ENCODE measurements at regions not wholly inside any gene's neighbourhood (a gene's known extent, or its start where the extent isn't known, plus 50 kb on each side); places are given as distances from the start of the nearest gene placed in this dataset.

- no peaks in the 10 kb centered on the region for H3K36me3 ChIP-seq (ENCODE audit: control insufficient read depth in 1 of 2, insufficient read depth in 2 of 2, low read depth in 1 of 2, low read length in 2 of 2)
- H2BK15ac ChIP-seq (ENCODE audit: low read depth, poor library complexity, severe bottlenecking), result no peak overlapping the region
- no peak overlapping the region for H2BK12ac ChIP-seq (ENCODE audit: low read length in 2 of 2)
- no peak overlapping the region for H2BK5ac ChIP-seq (ENCODE audit: low read depth, low read length, poor library complexity, severe bottlenecking)
- no peak overlapping the region for H3K4ac ChIP-seq (ENCODE audit: low read depth in 1 of 2, low read length in 2 of 2)
- no peak overlapping the region for H4K8ac ChIP-seq (ENCODE audit: low read length)
- H3K9ac ChIP-seq (ENCODE audit: low read length), result no peak overlapping the region
- H2AFZ ChIP-seq (ENCODE audit: low read depth, low read length), result no peak overlapping the region
- 75% methylated on average over 6 of the region's 6 CpGs for WGBS
- H2AK5ac ChIP-seq (ENCODE audit: low read length, severe bottlenecking), result no peak overlapping the region
- no peak overlapping the region for H2BK120ac ChIP-seq (ENCODE audit: low read depth, low read length)
- H3K18ac ChIP-seq (ENCODE audit: low read depth in 1 of 2, low read length in 2 of 2), result no peak overlapping the region
- no peak overlapping the region for H3K4me2 ChIP-seq (ENCODE audit: low read length, poor library complexity, severe bottlenecking)
- no peak overlapping the region for H3K4me3 ChIP-seq (ENCODE audit: insufficient read depth in 1 of 2, low read depth in 1 of 2, low read length in 2 of 2)
- no peaks in the 10 kb centered on the region for H3K9me3 ChIP-seq (ENCODE audit: control insufficient read depth, low read length)
- no peak for DNase-seq
- no peaks in the 10 kb centered on the region for H3K27me3 ChIP-seq (ENCODE audit: control insufficient read depth in 1 of 2, insufficient read depth in 1 of 2, low read length in 2 of 2)
- no peak overlapping the region for H3K27ac ChIP-seq (ENCODE audit: low read length, poor library complexity, severe bottlenecking)
- H4K91ac ChIP-seq (ENCODE audit: low read length), result no peak overlapping the region
- H3K79me1 ChIP-seq (replicated peaks; ENCODE audit: low read length, poor library complexity, severe bottlenecking), result no peaks in the 10 kb centered on the region
- no peak overlapping the region for H3K23ac ChIP-seq (ENCODE audit: low read length in 2 of 2)
- H3K14ac ChIP-seq (ENCODE audit: low read length in 2 of 2), result no peak overlapping the region
- H3K4me1 ChIP-seq (ENCODE audit: control insufficient read depth, insufficient read depth, low read depth, low read length), result no peaks in the 10 kb centered on the region
Observed at GRCh38 chr7:37531225-37531624, 82.6 kb upstream of the ELMO1 start.

GRCh38 chr7:37532636-37533035, 84.0 kb upstream of the ELMO1 start:
- no peak overlapping the region for H3K4ac ChIP-seq (ENCODE audit: low read depth in 1 of 2, low read length in 2 of 2)
- H4K8ac ChIP-seq (ENCODE audit: low read length), result no peak overlapping the region
- H2BK15ac ChIP-seq (ENCODE audit: low read depth, poor library complexity, severe bottlenecking), result no peak overlapping the region
- no peaks in the 10 kb centered on the region for H3K27me3 ChIP-seq (ENCODE audit: control insufficient read depth in 1 of 2, insufficient read depth in 1 of 2, low read length in 2 of 2)
- DNase-seq, result no peak
- peaks cover 2% of the 10 kb centered on the region for H3K4me1 ChIP-seq (ENCODE audit: control insufficient read depth, insufficient read depth, low read depth, low read length)
- no peak overlapping the region for H3K27ac ChIP-seq (ENCODE audit: low read length, poor library complexity, severe bottlenecking)
- no peak overlapping the region for H4K91ac ChIP-seq (ENCODE audit: low read length)
- H3K4me3 ChIP-seq (ENCODE audit: insufficient read depth in 1 of 2, low read depth in 1 of 2, low read length in 2 of 2), result no peak overlapping the region
- H3K4me2 ChIP-seq (ENCODE audit: low read length, poor library complexity, severe bottlenecking), result no peak overlapping the region
- H2BK120ac ChIP-seq (ENCODE audit: low read depth, low read length), result no peak overlapping the region
- H3K14ac ChIP-seq (ENCODE audit: low read length in 2 of 2), result no peak overlapping the region
- no peak overlapping the region for H3K23ac ChIP-seq (ENCODE audit: low read length in 2 of 2)
- H3K18ac ChIP-seq (ENCODE audit: low read depth in 1 of 2, low read length in 2 of 2), result no peak overlapping the region
- no peaks in the 10 kb centered on the region for H3K36me3 ChIP-seq (ENCODE audit: control insufficient read depth in 1 of 2, insufficient read depth in 2 of 2, low read depth in 1 of 2, low read length in 2 of 2)
- no peaks in the 10 kb centered on the region for H3K79me1 ChIP-seq (replicated peaks; ENCODE audit: low read length, poor library complexity, severe bottlenecking)
- H2AK5ac ChIP-seq (ENCODE audit: low read length, severe bottlenecking), result no peak overlapping the region
- H2BK5ac ChIP-seq (ENCODE audit: low read depth, low read length, poor library complexity, severe bottlenecking), result no peak overlapping the region
- no peak overlapping the region for H2BK12ac ChIP-seq (ENCODE audit: low read length in 2 of 2)
- H2AFZ ChIP-seq (ENCODE audit: low read depth, low read length), result no peak overlapping the region
- H3K9ac ChIP-seq (ENCODE audit: low read length), result no peak overlapping the region
- no CpG with 5 or more reads among the region's 3 CpGs for WGBS
- H3K9me3 ChIP-seq (ENCODE audit: control insufficient read depth, low read length), result no peaks in the 10 kb centered on the region

GRCh38 chr7:37534893-37535610, 86.4 kb upstream of the ELMO1 start:
- Histone ChIP-seq H3K4ac (ENCODE audit: low read depth in 1 of 2, low read length in 2 of 2) (no peak overlapping the region), H3K9ac (ENCODE audit: low read length) (no peak overlapping the region), H2AFZ (ENCODE audit: low read depth, low read length) (no peak overlapping the region), H3K79me1 (replicated peaks; ENCODE audit: low read length, poor library complexity, severe bottlenecking) (no peaks in the 10 kb centered on the region), H3K18ac (ENCODE audit: low read depth in 1 of 2, low read length in 2 of 2) (no peak overlapping the region), H3K4me2 (ENCODE audit: low read length, poor library complexity, severe bottlenecking) (no peak overlapping the region), H3K23ac (ENCODE audit: low read length in 2 of 2) (no peak overlapping the region), H2AK5ac (ENCODE audit: low read length, severe bottlenecking) (no peak overlapping the region), H2BK12ac (ENCODE audit: low read length in 2 of 2) (no peak overlapping the region), H4K8ac (ENCODE audit: low read length) (no peak overlapping the region), H2BK120ac (ENCODE audit: low read depth, low read length) (no peak overlapping the region), H3K14ac (ENCODE audit: low read length in 2 of 2) (no peak overlapping the region), H3K27ac (ENCODE audit: low read length, poor library complexity, severe bottlenecking) (no peak overlapping the region), H4K91ac (ENCODE audit: low read length) (no peak overlapping the region), H2BK15ac (ENCODE audit: low read depth, poor library complexity, severe bottlenecking) (no peak overlapping the region), H3K9me3 (ENCODE audit: control insufficient read depth, low read length) (no peaks in the 10 kb centered on the region), H3K4me3 (ENCODE audit: insufficient read depth in 1 of 2, low read depth in 1 of 2, low read length in 2 of 2) (no peak overlapping the region), H3K36me3 (ENCODE audit: control insufficient read depth in 1 of 2, insufficient read depth in 2 of 2, low read depth in 1 of 2, low read length in 2 of 2) (no peaks in the 10 kb centered on the region), H3K4me1 (ENCODE audit: control insufficient read depth, insufficient read depth, low read depth, low read length) (peaks cover 2% of the 10 kb centered on the region), H3K27me3 (ENCODE audit: control insufficient read depth in 1 of 2, insufficient read depth in 1 of 2, low read length in 2 of 2) (no peaks in the 10 kb centered on the region), H2BK5ac (ENCODE audit: low read depth, low read length, poor library complexity, severe bottlenecking) (no peak overlapping the region)
- 61% methylated on average over 7 of the region's 7 CpGs for WGBS
- DNase-seq, result no peak

DNA sequence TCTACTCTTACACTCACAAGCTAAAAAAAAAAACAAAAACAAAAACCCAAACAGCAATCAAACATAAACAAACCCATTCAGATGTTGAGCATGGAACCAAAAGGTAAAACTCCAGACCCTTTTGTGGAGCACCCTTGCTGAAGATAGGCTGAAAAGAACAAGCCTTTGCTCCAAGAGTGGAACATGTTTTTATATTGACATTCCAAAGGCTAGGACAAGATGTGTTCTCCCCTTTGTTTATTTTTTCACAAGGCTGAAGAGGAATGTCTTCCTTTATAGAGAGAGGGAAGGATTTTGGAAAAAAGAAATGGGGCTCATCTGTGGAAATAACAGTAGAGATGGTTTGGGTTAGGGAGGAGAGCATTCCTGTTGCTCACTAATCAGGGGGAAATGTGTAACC, 87.2 kb upstream of the ELMO1 start:
- no peak for DNase-seq
- H4K91ac ChIP-seq (ENCODE audit: low read length), result no peak overlapping the region
- no peaks in the 10 kb centered on the region for H3K79me1 ChIP-seq (replicated peaks; ENCODE audit: low read length, poor library complexity, severe bottlenecking)
- peaks cover 2% of the 10 kb centered on the region for H3K4me1 ChIP-seq (ENCODE audit: control insufficient read depth, insufficient read depth, low read depth, low read length)
- H2BK12ac ChIP-seq (ENCODE audit: low read length in 2 of 2), result no peak overlapping the region
- H3K4ac ChIP-seq (ENCODE audit: low read depth in 1 of 2, low read length in 2 of 2), result no peak overlapping the region
- no peak overlapping the region for H2AFZ ChIP-seq (ENCODE audit: low read depth, low read length)
- no peak overlapping the region for H2BK120ac ChIP-seq (ENCODE audit: low read depth, low read length)
- no peak overlapping the region for H3K4me2 ChIP-seq (ENCODE audit: low read length, poor library complexity, severe bottlenecking)
- no peaks in the 10 kb centered on the region for H3K27me3 ChIP-seq (ENCODE audit: control insufficient read depth in 1 of 2, insufficient read depth in 1 of 2, low read length in 2 of 2)
- no peak overlapping the region for H3K27ac ChIP-seq (ENCODE audit: low read length, poor library complexity, severe bottlenecking)
- H2BK15ac ChIP-seq (ENCODE audit: low read depth, poor library complexity, severe bottlenecking), result no peak overlapping the region
- H3K9ac ChIP-seq (ENCODE audit: low read length), result no peak overlapping the region
- H3K36me3 ChIP-seq (ENCODE audit: control insufficient read depth in 1 of 2, insufficient read depth in 2 of 2, low read depth in 1 of 2, low read length in 2 of 2), result no peaks in the 10 kb centered on the region
- no peak overlapping the region for H4K8ac ChIP-seq (ENCODE audit: low read length)
- H2AK5ac ChIP-seq (ENCODE audit: low read length, severe bottlenecking), result no peak overlapping the region
- no peak overlapping the region for H3K4me3 ChIP-seq (ENCODE audit: insufficient read depth in 1 of 2, low read depth in 1 of 2, low read length in 2 of 2)
- no peak overlapping the region for H3K23ac ChIP-seq (ENCODE audit: low read length in 2 of 2)
- no peaks in the 10 kb centered on the region for H3K9me3 ChIP-seq (ENCODE audit: control insufficient read depth, low read length)
- no peak overlapping the region for H3K18ac ChIP-seq (ENCODE audit: low read depth in 1 of 2, low read length in 2 of 2)
- H3K14ac ChIP-seq (ENCODE audit: low read length in 2 of 2), result no peak overlapping the region
- H2BK5ac ChIP-seq (ENCODE audit: low read depth, low read length, poor library complexity, severe bottlenecking), result no peak overlapping the region

Measured in mesenchymal stem cell (in vitro differentiated cells and primary cell).